Tibial nerve (tissue), 4 donors: ENCODE measurements at regions not wholly inside any gene's neighbourhood (a gene's known extent, or its start where the extent isn't known, plus 50 kb on each side); places are given as distances from the start of the nearest gene placed in this dataset.
A peak's percentile ranks its signal among the peaks of the same experiment; 100 is the strongest.

Source experiments
- DNase-seq, 2 donors: peaks; one replicate each; pipeline ENCODE4 v3.0.0-alpha.2; 2019; ENCODE audit warnings: low spot score in 2 of 2
- H3K27ac ChIP-seq, 4 donors: fragments of 200-600 bp; sonication (generic) in 3 of 4; one replicate each; pipeline ENCODE4 v1.5.1; 2017 to 2019; ENCODE audit warnings: mild to moderate bottlenecking in 1 of 4
- H3K27me3 ChIP-seq, 2 donors: fragments of 200-600 bp; sonication (generic) in 1 of 2; one replicate each; pipeline versions ENCODE4 v1.5.1 to v1.6.0; 2017 to 2019
- H3K36me3 ChIP-seq, 3 donors: fragments of 200-600 bp; sonication (generic); one replicate each; pipeline ENCODE4 v1.5.1; 2018 to 2019
- H3K4me1 ChIP-seq, 4 donors: fragments of 200-600 bp; sonication (generic) in 3 of 4; one replicate each; pipeline ENCODE4 v1.5.1; 2017 to 2019
- H3K4me3 ChIP-seq, 4 donors: fragments of 200-600 bp; sonication (generic) in 3 of 4; one replicate each; pipeline ENCODE4 v1.5.1; 2017 to 2019; ENCODE audit warnings: mild to moderate bottlenecking in 1 of 4, moderate library complexity in 1 of 4
- H3K9me3 ChIP-seq, 4 donors: fragments of 200-600 bp; sonication (generic) in 3 of 4; one replicate each; pipeline ENCODE4 v1.5.1; 2017 to 2019
- EP300 ChIP-seq, 2 donors: sonication (generic); formaldehyde crosslinking; IDR thresholded peaks; one replicate each; pipeline ENCODE4 v1.6.1; 2017; ENCODE audit warnings: antibody characterized with exemption in 2 of 2, mild to moderate bottlenecking in 1 of 2
- POLR2A ChIP-seq, 2 donors: fragments of 450-650 bp; IDR thresholded peaks; one replicate each; pipeline ENCODE4 v1.6.1; 2017; ENCODE audit warnings: antibody characterized with exemption in 2 of 2, mild to moderate bottlenecking in 2 of 2, moderate library complexity in 2 of 2
- WGBS, 2 donors: methylation state at CpG; one replicate each; pipeline ENCODE4 v1.1.5; 2018; 5-methylcytosine and 5-hydroxymethylcytosine counted together
- TF ChIP-seq, protein P1 (sequence below), 5 experiments: fragments of 200-600 bp in 3 of 5; fragments of 450-650 bp in 2 of 5; sonication (generic) in 3 of 5; IDR thresholded peaks; one replicate each; pipeline ENCODE4 v1.5.1; 2016 to 2019; ENCODE audit warnings: antibody characterized with exemption in 5 of 5, mild to moderate bottlenecking in 3 of 5, moderate library complexity in 2 of 5

DNA sequence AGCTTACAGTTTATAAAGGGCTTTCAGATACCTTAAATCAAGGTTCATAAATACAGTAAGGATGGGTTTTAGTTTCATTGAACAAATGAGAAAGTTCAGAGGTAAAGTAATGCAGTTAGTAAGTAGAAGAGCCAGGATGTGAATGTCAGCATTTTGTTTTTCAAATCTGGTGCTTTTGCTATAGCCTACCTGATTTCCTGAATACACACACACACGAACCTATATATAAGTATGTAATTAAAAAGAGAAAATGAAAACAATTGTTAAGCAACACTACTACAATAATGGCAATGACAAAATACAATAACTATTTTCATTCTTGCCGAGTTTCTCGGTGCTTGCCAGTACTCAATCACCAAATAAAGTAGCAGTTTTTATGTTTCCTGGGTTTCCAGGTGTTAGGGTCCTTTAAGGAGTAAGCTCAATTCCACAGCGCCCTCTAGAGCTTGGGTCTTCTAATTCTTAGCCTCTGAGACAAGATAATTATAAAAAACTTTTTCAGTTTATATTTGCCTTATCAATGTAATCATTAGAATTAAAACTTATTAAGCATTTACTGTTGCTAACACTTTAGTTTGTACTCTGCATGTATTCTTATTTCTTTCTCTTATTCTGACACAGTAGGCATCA lies 512.9 kb upstream of the ACVR2A start:
- peak in 1 of 2 donors; percentile 16 for DNase-seq
- no peaks in the 10 kb centered on the region for H3K4me1 ChIP-seq
- no peak overlapping the region for H3K4me3 ChIP-seq
- WGBS, 2 donors = 37 to 40% methylated on average over 4 of the region's 4 CpGs
- H3K9me3 ChIP-seq = no peaks in the 10 kb centered on the region
- H3K27ac ChIP-seq = no peak overlapping the region
- no peak for TF ChIP-seq POLR2A (IDR thresholded peaks at IDR 0.05)
- TF ChIP-seq, protein P1, sequence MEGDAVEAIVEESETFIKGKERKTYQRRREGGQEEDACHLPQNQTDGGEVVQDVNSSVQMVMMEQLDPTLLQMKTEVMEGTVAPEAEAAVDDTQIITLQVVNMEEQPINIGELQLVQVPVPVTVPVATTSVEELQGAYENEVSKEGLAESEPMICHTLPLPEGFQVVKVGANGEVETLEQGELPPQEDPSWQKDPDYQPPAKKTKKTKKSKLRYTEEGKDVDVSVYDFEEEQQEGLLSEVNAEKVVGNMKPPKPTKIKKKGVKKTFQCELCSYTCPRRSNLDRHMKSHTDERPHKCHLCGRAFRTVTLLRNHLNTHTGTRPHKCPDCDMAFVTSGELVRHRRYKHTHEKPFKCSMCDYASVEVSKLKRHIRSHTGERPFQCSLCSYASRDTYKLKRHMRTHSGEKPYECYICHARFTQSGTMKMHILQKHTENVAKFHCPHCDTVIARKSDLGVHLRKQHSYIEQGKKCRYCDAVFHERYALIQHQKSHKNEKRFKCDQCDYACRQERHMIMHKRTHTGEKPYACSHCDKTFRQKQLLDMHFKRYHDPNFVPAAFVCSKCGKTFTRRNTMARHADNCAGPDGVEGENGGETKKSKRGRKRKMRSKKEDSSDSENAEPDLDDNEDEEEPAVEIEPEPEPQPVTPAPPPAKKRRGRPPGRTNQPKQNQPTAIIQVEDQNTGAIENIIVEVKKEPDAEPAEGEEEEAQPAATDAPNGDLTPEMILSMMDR (IDR thresholded peaks at IDR 0.05) = peak in 1 of 5 experiments; percentile 10
- H3K27me3 ChIP-seq = no peaks in the 10 kb centered on the region
- no peaks in the 10 kb centered on the region for H3K36me3 ChIP-seq

- no peak overlapping the region for H3K4me3 ChIP-seq
- no peaks in the 10 kb centered on the region for H3K27me3 ChIP-seq
- H3K4me1 ChIP-seq = no peaks in the 10 kb centered on the region
- no peak for DNase-seq
- no peaks in the 10 kb centered on the region for H3K9me3 ChIP-seq
- TF ChIP-seq POLR2A (IDR thresholded peaks at IDR 0.05) = no peak
- WGBS, 2 donors = 92 to 94% methylated on average over 4 of the region's 4 CpGs
- no peaks in the 10 kb centered on the region for H3K36me3 ChIP-seq
- H3K27ac ChIP-seq = no peak overlapping the region
Observed at GRCh38 chr2:147330925-147331324, 513.9 kb upstream of the ACVR2A start.

DNA sequence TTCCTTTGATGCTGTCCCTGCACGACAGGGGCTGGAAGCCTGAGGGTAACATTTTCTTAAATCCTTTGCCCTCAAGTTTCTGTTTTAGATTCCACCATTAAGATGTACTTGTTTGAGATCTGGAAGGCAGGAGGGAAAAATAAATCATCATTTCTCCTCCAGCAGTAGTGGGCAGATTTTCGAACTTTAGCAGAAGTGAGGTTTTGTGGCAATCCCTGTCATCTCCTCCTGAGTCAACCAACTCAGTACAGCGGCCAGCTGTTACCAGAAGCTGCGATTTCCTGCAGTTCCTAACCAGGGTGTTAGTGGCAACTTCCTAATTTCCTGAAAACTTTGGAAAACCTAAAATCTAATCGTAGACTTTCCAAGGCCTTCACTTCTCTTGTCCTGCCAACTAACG lies 517.2 kb upstream of the ACVR2A start:
- WGBS, 2 donors = 58 to 62% methylated on average over 6 of the region's 6 CpGs

GRCh38 chr2:147325990-147326389 lies 518.8 kb upstream of the ACVR2A start:
- WGBS, 2 donors = 23 to 29% methylated on average over 1 of the region's 1 CpG
- H3K27ac ChIP-seq = no peak overlapping the region
- TF ChIP-seq EP300 (IDR thresholded peaks at IDR 0.05) = no peak
- no peak for TF ChIP-seq POLR2A (IDR thresholded peaks at IDR 0.05)
- TF ChIP-seq, protein P1 (IDR thresholded peaks at IDR 0.05) = no peak

More for the DNA sequence above, 517.2 kb upstream of the ACVR2A start:
- Histone ChIP-seq H3K27me3 (no peaks in the 10 kb centered on the region), H3K9me3 (no peaks in the 10 kb centered on the region), H3K36me3 (no peaks in the 10 kb centered on the region), H3K4me1 (no peaks in the 10 kb centered on the region), H3K4me3 (no peak overlapping the region), H3K27ac (no peak overlapping the region)
- no peak for DNase-seq
- TF ChIP-seq, protein P1 (IDR thresholded peaks at IDR 0.05) = no peak
- no peak for TF ChIP-seq POLR2A (IDR thresholded peaks at IDR 0.05)
- no peak for TF ChIP-seq EP300 (IDR thresholded peaks at IDR 0.05)

DNA sequence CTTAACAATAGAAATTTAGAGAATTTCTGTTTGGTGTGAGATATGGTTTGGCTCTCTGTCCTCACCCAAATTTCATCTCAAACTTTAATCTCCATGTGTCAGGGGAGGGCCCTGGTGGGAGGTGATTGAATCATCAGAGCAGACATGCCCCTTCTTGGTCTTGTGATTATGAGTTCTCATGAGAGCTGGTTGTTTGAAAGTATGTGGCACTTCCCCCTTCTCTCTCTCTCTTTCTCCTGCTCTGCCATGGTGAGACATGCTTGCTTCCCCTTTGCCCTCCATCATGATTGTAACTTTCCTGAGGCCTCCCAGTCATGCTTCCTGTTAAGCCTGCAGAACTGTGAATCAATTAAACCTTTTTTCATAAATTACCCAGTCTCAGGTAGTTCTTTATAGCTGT lies 524.7 kb upstream of the ACVR2A start:
- Histone ChIP-seq H3K27me3 (no peaks in the 10 kb centered on the region), H3K36me3 (no peaks in the 10 kb centered on the region), H3K4me1 (no peaks in the 10 kb centered on the region), H3K9me3 (peaks cover 0 to 30% (median 2%) of the 10 kb centered on the region in 4 donors), H3K4me3 (no peak overlapping the region), H3K27ac (no peak overlapping the region)
- TF ChIP-seq POLR2A (IDR thresholded peaks at IDR 0.05) (no peak), EP300 (IDR thresholded peaks at IDR 0.05) (no peak)
- TF ChIP-seq, protein P1 (IDR thresholded peaks at IDR 0.05) = no peak
- no peak for DNase-seq

More at GRCh38 chr2:147325990-147326389, 518.8 kb upstream of the ACVR2A start:
- DNase-seq = no peak
- no peaks in the 10 kb centered on the region for H3K36me3 ChIP-seq
- H3K27me3 ChIP-seq = no peaks in the 10 kb centered on the region
- no peaks in the 10 kb centered on the region for H3K4me1 ChIP-seq
- no peak overlapping the region for H3K4me3 ChIP-seq
- peaks cover 0 to 6% (median 0%) of the 10 kb centered on the region in 4 donors for H3K9me3 ChIP-seq

- Histone ChIP-seq H3K27me3 (no peaks in the 10 kb centered on the region), H3K4me1 (no peaks in the 10 kb centered on the region), H3K27ac (no peak overlapping the region), H3K9me3 (no peaks in the 10 kb centered on the region), H3K36me3 (no peaks in the 10 kb centered on the region), H3K4me3 (no peak overlapping the region)
- TF ChIP-seq POLR2A (IDR thresholded peaks at IDR 0.05) (no peak), EP300 (IDR thresholded peaks at IDR 0.05) (no peak)
- TF ChIP-seq, protein P1 (IDR thresholded peaks at IDR 0.05) = no peak
- WGBS, 2 donors = 53 to 66% methylated on average over 3 of the region's 3 CpGs
- no peak for DNase-seq
Observed at GRCh38 chr2:147311058-147311430, 533.8 kb upstream of the ACVR2A start.
